Ovary (tissue), 7 donors: ENCODE measurements at regions not wholly inside any gene's neighbourhood (a gene's known extent, or its start where the extent isn't known, plus 50 kb on each side); places are given as distances from the start of the nearest gene placed in this dataset.

Experiments
- DNase-seq, 5 donors: peaks; one replicate each; pipeline ENCODE4 v3.0.0-alpha.2; 2019 to 2020
- H3K27ac ChIP-seq, 2 donors: fragments of 200-600 bp; one replicate each; pipeline versions ENCODE4 v1.5.1 to v1.8.0; 2019 to 2022
- H3K27me3 ChIP-seq: fragments of 200-600 bp; one replicate; pipeline ENCODE4 v1.8.0; 2022
- H3K36me3 ChIP-seq: fragments of 200-600 bp; sonication (generic); one replicate; pipeline ENCODE4 v1.5.1; 2019
- H3K4me1 ChIP-seq: one replicate; pipeline ENCODE4 v1.8.1; 2013; ENCODE audit warnings: mild to moderate bottlenecking, moderate library complexity; ENCODE audit not compliant: insufficient read depth
- H3K4me3 ChIP-seq: fragments of 200-600 bp; sonication (generic); one replicate; pipeline ENCODE4 v1.5.1; 2017
- H3K9me3 ChIP-seq, 2 donors: fragments of 200-600 bp in 1 of 2; sonication (generic) in 1 of 2; one replicate each; pipeline versions ENCODE4 v1.5.1 to v1.8.1; 2013 to 2019; ENCODE audit warnings: mild to moderate bottlenecking in 1 of 2, moderate library complexity in 1 of 2
- EP300 ChIP-seq: sonication (generic); formaldehyde crosslinking; IDR thresholded peaks from one replicate; pipeline ENCODE4 v1.6.1; 2017; ENCODE audit warnings: antibody characterized with exemption
- POLR2A ChIP-seq: fragments of 450-650 bp; IDR thresholded peaks from one replicate; pipeline ENCODE4 v1.6.1; 2017; ENCODE audit warnings: antibody characterized with exemption, mild to moderate bottlenecking, moderate library complexity
- WGBS, 3 donors: extraction: QIAGEN DNeasy Blood & Tissue Kit in 1 of 3; methylation state at CpG; one replicate each; pipeline versions ENCODE4 v1.1.5 to v1.1.7; 2013 to 2017; 5-methylcytosine and 5-hydroxymethylcytosine counted together
- intact Hi-C, 4 donors: fragments of 100-400 bp; cut with DNase I; formaldehyde crosslinking; loops; one replicate each; pipeline versions ENCODE4 v1.11.0 to v1.15.1; 2022 to 2023
- TF ChIP-seq, protein P1 (sequence below), 3 donors: fragments of 450-650 bp in 2 of 3; fragments of 200-600 bp in 1 of 3; IDR thresholded peaks; one replicate each; pipeline versions ENCODE4 v1.5.1 to v1.8.0; 2016 to 2022; ENCODE audit warnings: antibody characterized with exemption in 3 of 3, mild to moderate bottlenecking in 1 of 3
- donor health status: DM: no; HTN: no; CAD: no; lungs with moderate emphysema.
- donor health status: DM: no; HTN: no; CAD: no.
- donor health status: Bipolar disorder and iron deficiency.
- donor health status: DM: no; HTN: no; CAD: no.
- donor health status: DM: yes; HTN: yes; CAD: no.

DNA sequence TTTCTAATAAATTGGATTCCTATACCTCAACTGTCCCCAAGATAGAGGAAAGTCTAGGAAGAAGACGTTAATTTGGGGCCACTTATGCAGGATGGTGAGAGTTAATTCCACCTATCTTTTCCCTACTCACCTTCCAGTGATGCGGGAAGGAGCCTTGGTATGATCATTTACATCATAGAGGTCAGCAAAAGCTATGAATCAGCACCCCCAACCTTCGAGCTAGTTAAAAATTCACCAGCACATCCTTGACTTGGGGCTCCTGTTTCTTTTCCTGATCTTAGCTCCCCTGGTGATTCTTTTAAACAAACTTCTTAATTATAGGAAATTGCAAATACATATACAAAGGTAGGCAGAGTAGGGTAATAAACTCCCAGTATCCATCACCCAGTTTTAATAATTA lies 366.6 kb downstream of the SOX2 start:
- Histone ChIP-seq H3K27me3 (no peaks in the 10 kb centered on the region), H3K36me3 (no peaks in the 10 kb centered on the region), H3K4me1 (no peaks in the 10 kb centered on the region), H3K9me3 (no peaks in the 10 kb centered on the region), H3K4me3 (no peak overlapping the region), H3K27ac (no peak overlapping the region)
- WGBS, 3 donors, result 27 to 57% (median 37%) methylated on average over 3 of the region's 3 CpGs
- intact Hi-C loops, result no loop called here
- TF ChIP-seq, protein P1, sequence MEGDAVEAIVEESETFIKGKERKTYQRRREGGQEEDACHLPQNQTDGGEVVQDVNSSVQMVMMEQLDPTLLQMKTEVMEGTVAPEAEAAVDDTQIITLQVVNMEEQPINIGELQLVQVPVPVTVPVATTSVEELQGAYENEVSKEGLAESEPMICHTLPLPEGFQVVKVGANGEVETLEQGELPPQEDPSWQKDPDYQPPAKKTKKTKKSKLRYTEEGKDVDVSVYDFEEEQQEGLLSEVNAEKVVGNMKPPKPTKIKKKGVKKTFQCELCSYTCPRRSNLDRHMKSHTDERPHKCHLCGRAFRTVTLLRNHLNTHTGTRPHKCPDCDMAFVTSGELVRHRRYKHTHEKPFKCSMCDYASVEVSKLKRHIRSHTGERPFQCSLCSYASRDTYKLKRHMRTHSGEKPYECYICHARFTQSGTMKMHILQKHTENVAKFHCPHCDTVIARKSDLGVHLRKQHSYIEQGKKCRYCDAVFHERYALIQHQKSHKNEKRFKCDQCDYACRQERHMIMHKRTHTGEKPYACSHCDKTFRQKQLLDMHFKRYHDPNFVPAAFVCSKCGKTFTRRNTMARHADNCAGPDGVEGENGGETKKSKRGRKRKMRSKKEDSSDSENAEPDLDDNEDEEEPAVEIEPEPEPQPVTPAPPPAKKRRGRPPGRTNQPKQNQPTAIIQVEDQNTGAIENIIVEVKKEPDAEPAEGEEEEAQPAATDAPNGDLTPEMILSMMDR (IDR thresholded peaks at IDR 0.05), result no peak
- no peak for TF ChIP-seq EP300
- no peak for TF ChIP-seq POLR2A
- DNase-seq, result no peak

DNA sequence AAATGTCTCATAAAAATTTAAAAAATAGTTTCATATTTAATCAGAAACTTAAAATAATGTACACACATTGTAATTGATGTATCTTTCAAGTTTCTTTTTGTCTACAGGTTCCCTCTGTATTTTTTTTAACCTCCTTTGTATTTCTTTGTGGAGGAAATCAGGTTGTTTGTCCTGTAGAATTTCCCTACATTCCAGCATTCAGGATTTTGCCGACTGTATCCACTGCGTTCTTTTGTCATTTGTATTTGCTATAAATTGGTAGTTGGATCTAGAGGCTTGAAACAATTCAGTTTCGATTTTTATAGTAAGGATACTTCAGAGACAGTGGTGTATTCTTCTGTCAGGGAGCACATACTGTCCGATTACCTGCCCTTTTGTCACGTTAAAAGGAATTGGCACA lies 367.2 kb downstream of the SOX2 start:
- H3K27ac ChIP-seq, result no peak overlapping the region
- no peak overlapping the region for H3K4me3 ChIP-seq
- no peaks in the 10 kb centered on the region for H3K9me3 ChIP-seq
- DNase-seq, result no peak
- H3K4me1 ChIP-seq, result no peaks in the 10 kb centered on the region
- intact Hi-C loops, result no loop called here
- WGBS, 3 donors, result 70 to 78% (median 77%) methylated on average over 5 of the region's 5 CpGs
- no peaks in the 10 kb centered on the region for H3K36me3 ChIP-seq
- TF ChIP-seq POLR2A (no peak), EP300 (no peak)
- TF ChIP-seq, protein P1 (IDR thresholded peaks at IDR 0.05), result no peak
- no peaks in the 10 kb centered on the region for H3K27me3 ChIP-seq

DNA sequence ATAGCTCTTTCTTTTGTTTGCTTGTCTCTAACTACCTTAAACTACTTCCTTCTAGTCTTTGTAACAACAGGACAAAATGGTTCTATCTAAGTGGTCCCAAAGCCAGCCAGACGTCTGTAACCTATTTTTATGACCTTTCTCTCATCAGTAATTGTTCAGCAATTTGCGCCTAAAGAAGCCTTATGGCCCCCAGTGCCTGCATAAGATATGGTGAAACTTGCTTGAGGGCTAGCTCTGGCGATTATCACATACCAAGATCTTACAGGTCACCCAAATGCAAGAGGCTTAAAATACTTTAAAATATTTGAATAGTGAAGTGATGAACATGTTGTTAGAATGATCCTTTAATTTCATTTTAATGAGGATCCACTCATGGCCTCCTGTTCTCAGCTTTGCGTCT lies 369.4 kb downstream of the SOX2 start:
- no peaks in the 10 kb centered on the region for H3K4me1 ChIP-seq
- intact Hi-C loops, result no loop called here
- no peak overlapping the region for H3K4me3 ChIP-seq
- no peak for DNase-seq
- no peak overlapping the region for H3K27ac ChIP-seq
- no peaks in the 10 kb centered on the region for H3K36me3 ChIP-seq
- TF ChIP-seq, protein P1 (IDR thresholded peaks at IDR 0.05), result no peak
- no peak for TF ChIP-seq POLR2A
- no peaks in the 10 kb centered on the region for H3K27me3 ChIP-seq
- no peaks in the 10 kb centered on the region for H3K9me3 ChIP-seq
- 60 to 64% (median 64%) methylated on average over 4 of the region's 4 CpGs for WGBS, 3 donors

DNA sequence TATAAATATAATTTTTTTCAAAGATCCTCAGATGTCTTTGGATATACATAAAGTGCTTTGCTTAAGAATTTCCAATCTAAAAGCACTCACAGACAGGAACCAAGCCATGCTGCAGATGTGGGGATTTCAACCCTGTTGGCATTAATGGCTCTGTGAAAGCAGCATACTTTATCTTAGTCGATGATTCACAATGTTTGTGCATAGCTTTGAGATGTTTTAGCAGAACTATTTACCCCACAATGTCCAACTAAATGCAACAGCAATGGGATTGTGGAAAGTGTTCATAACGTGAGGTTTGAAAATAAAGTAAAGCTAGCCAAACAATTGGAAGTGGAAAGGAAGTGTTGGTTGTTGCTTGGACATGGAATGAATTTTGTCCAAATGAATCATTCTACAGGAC lies 371.4 kb downstream of the SOX2 start:
- H3K36me3 ChIP-seq, result no peaks in the 10 kb centered on the region
- H3K4me1 ChIP-seq, result no peaks in the 10 kb centered on the region
- no peaks in the 10 kb centered on the region for H3K27me3 ChIP-seq
- no peak overlapping the region for H3K27ac ChIP-seq
- DNase-seq, result no peak
- 11 to 39% (median 19%) methylated on average over 2 of the region's 2 CpGs for WGBS, 3 donors
- no peak overlapping the region for H3K4me3 ChIP-seq
- H3K9me3 ChIP-seq, result no peaks in the 10 kb centered on the region
- TF ChIP-seq, protein P1 (IDR thresholded peaks at IDR 0.05), result no peak
- TF ChIP-seq EP300 (no peak), POLR2A (no peak)
- intact Hi-C loops, result no loop called here
